HG03354 (cell line): ENCODE measurements at regions not wholly inside any gene's neighbourhood (a gene's known extent, or its start where the extent isn't known, plus 50 kb on each side); places are given as distances from the start of the nearest gene placed in this dataset.
"Not testable (repeated sequence)": the region's sequence is repeated elsewhere in the genome, so short reads cannot be mapped to it uniquely, and the experiment has no call there.

ENCODE experiments used
- ATAC-seq: cut with Tn5 transposase; IDR thresholded peaks from one replicate; pipeline ENCODE4 v1.9.1; 2021; ENCODE audit warnings: mild to moderate bottlenecking; ENCODE audit not compliant: unreplicated experiment, poor library complexity, severe bottlenecking

DNA sequence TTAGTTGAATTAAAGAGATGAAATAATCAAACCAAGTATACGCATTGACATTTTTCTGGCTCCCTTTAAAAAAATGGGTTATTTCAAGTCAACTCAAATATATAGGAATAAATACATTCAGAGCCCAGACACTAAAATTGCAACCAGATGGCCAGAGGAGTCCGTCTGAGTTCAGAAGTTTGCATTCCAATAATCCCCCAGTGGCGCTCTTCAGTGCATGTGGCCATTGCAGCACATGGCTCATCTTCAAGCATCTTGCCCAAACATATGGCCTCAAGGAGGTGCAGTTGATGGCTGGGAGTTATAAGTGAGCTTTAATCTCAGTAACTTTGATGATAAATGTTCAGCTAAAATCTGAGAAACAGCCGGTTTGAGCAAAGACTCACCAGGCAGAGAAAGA is 295.8 kb upstream of the LRRN1 start:
- no peak for ATAC-seq

DNA sequence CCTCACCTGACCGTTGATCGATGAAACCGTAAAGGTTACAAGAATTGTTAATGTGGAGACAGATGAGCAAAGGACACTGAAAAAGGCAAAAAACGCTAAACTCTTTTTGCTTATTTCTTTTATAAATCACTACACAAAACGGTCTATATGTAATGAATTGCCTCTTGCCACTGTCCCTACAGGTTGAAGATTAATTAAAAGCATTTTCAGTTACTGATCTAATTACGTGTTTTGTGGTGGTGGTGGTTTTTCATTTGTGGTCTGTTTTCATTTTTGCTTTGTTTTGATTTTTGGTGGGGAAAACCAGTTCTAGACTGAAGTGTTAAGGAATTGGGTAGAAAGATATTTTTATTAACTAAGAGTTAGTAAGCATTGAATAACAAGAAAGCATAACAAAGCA is 299.2 kb upstream of the LRRN1 start:
- ATAC-seq = no peak

DNA sequence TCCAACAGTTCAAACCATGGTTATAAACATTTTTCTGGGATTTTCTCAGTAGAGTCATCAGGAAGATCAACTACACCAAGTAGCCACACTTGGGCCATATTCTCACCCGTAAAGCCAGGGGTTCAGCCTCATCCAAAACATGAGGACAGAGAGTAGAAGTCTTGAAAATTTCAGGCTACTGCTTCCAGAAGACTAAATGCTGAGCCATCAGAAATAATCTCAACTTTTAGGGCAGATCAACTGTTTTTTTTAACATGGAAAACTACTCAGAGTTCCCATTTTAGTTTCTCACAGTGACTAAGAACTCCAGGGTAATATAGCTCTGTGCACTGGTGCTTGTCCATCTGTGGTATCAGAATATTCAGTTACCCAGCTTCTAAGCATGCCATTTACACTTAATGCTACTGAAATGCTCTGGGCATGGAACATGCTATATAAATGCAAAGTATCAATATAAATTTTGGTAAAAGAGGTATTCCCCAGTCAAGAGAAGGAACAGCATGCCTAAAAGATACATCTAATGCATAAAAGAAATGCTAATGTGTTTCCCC is 300.1 kb upstream of the LRRN1 start:
- ATAC-seq = no peak

DNA sequence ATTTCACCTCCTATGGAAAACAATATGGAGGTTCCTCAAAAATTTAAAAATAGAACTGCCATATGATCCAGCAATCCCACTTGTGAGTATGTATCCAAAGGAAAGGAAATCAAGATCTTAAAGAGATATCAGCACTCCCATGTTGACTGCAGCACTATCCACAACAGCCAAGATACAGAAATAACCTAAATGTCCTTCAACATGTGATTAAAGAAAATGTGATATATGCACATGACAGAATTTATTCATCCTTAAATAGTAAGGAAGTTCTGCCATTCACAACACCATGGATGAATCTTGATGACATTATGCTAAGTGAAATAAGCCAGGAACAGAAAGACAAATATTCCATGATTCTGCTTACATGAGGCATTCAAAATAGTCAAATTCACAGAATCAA is 303.6 kb upstream of the LRRN1 start:
- ATAC-seq = no peak

DNA sequence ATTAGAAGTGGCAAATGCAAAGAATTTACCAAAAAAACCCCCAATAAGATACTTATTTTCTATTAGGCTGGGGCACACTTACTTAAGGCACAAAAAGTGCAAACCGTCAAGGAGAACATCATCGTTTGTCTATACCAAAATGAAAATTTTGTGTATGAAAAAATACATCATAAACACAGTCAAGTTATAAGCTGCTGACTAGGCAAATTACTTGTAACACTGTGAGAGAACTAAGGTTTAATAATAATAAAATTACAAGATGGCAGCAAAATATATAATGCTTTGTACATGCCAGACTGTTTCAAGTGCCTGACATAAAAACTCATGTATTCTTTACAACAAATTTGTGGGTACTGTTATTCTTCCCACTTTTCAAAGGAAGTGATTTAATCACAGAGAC is 297.2 kb upstream of the CRBN start:
- ATAC-seq = no peak

DNA sequence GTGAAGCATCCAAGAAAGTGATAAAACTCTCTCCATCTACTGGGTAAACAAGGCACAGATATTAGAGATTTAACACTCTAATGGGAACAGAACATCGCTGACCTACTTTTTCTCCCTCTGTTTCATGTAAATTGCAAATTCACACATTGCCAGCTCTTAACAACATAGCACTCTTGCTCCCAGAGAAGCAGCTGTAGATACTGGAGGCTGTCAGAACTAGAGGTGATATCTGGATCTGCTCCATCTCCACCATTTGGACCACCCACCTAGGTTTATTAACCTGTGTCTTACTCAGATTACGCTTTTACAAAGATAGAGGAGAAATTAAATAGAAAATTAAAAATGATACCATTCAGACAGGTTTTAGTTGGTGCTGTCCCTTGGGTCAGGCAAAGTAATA is 289.1 kb upstream of the CRBN start:
- ATAC-seq = no peak

DNA sequence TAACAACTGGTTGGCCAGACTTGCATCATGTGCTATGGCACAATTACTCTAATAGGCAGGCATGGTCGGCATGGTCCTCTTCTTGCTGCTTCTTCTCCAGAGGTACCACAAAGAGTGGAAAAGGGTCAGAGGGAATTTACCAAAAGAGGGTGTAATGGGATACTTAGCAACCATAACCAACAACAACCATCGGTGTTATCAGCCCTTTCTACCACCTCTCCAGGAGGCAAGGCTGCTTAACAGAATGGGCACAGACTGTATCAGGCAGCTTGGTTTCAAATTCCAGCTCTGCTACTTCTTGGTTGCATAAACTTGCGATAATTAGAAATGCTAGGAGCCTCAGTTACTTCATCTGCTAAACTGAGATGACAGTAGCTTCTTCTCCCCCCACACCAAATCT is 284.6 kb upstream of the CRBN start:
- ATAC-seq = no peak

DNA sequence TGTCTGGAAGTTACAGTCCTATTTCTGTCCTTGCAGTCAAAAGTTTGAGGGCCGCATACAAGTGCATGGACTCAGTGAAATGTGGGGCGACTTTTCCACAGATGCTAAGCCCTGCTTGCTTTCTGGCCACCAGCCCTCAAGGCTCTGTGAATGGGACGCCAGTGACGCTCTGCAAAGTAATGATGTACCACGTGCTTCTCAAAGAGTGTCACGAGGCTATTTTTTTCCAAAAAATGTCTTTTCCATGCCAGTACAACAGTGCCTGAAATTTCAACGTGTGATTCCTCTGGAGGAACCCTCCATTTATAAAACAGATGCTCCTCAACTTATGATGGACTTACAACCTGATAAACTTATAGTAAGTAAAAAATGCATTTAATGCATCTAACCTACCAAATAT is 281.8 kb upstream of the CRBN start:
- ATAC-seq = no peak

DNA sequence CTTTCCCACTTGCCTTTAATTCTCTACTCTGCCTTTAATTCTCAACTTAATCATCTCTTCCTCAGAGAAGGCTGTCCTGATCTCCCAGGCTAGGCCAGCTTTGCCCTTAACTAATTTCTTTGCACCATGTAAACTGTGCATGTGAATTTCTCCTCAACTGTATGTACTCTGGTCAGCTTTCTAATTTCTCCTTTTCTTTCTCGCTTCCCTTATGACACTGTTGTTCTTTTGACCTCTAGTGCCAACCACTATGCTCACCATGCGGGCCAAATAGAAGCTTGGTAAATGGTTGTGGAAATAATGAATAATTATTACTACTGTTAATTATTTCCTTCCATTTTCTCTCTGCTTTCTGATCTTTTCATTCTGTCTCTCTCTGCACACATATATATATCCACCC is 269.0 kb upstream of the CRBN start:
- ATAC-seq = no peak

DNA sequence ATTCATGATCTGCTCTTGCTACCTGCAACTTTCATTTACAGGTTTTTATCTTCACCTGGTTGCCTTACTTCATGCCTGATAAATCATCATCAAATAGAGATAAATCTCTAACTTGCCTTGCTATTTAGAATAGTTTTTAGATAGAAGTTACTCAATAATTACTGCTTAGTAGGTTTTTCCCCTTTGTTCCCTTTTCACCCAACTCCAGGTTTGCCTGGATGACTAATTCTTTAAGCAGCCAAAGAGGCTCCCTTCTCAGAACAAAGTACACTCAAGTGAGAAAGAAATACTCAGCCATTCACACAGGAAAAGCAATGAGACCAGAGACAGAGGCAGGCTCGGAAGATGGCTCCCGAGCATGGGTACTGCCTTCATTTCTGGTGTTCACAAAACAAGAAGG is 268.1 kb upstream of the CRBN start:
- no peak for ATAC-seq

DNA sequence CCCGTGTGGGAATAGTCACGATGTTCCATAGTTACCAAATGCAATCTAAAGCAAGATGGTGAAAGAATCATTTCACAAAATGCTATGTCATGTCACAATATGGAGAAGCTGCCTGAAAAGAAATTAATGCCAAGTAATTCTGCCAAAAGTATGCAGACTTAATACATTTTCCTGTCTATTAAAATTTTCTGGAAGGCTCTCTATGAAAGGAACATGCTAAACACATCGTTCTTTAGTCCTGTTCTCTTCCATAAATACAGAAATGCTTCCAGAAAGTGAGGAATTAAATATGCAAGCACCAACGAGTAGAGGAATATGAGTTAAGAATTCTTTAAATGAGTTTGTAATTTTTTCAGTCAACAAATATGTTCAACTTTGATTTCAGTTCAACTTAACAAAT is 266.8 kb upstream of the CRBN start:
- ATAC-seq = no peak

DNA sequence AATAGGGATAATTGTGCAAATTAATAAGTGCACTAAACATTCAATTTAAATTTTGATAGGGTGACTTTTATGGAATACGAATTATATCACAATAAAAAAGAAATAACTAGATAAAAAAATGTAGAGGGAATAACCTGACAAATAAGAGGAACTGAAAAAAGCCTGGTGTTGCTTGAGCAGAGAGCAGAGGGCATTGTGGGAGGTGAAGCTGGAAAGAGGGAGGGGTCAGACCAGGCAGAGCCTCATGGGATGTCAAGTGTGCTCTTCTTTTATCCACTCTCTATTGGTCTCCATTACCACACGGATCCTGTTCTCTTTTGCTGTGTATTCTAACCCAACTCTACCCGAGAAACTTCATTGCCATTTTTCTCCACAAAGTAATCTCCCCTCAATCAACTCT is 264.0 kb upstream of the CRBN start:
- no peak for ATAC-seq

DNA sequence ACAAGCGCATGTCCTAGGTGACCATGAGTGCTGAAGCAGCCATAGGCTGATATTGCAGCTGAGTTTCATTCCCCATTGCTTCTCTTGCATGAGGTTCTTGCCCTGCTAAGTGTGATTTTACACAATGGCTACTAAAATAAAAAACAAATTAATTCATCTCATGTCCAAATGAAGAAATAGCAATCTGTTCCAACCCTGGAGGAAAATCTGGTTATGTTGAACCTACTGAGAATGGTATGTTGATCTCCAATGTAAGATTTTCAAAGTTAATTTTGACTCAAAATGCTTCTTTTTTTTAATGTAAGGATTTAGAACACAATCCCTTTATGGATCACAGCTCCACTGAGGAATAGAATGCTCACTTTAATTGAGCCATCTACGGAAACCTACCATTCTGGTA is 254.2 kb upstream of the CRBN start:
- ATAC-seq = no peak

DNA sequence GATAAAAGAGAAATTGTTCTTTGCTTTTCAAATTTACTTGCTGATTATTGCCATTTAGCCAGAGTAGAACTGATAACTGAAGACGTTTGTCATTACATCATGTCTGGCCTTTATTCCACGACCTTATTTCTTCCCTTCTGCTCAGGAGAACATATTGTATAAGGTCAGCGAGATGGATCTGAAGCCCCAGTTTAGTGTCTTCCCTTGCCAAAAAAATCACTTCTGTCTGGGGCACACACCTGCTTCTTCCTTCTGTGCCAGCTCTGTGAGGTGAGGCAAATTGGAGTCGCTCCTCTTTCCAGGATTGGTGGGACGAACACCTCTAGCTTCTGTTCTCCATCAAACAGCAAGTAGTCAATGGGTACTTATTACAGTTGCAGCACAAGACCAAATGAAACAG is 250.3 kb upstream of the CRBN start:
- no peak for ATAC-seq

DNA sequence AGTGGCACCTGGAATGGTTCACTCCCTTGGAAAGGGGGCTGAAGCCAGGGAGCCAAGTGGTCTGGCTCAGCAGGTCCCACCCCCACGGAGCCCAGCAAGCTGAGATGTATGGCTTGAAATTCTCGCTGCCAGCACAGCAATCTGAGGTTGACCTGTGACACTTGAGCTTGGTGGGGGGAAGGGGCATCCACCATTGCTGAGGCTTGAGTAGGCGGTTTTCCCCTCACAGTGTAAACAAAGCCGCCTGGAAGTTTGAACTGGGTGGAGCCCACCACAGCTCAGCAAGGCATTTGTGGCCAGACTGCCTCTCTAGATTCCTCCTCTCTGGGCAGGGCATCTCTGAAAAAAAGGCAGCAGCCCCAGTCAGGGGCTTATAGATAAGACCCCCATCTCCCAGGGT is 228.2 kb upstream of the CRBN start:
- ATAC-seq = not testable (repeated sequence)

DNA sequence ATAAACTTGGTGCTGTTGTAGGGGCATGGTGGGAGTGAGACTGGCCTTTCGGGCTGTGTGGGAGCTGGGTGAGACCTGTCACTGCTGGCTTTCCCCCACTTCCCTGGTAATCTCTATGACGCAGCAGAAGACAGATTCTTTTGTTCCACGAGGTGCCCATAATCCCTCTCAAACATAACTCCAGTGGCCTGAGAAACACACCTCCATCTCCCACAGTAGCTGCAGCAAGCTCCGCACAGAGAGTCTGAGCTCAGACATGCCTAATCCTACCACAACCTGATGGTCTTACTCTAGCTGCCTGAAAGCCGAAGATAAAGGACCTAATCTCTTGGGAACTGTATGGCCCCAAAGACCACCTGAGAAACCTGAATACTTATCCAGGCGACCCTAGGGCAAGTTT is 225.6 kb upstream of the CRBN start:
- ATAC-seq = no peak

DNA sequence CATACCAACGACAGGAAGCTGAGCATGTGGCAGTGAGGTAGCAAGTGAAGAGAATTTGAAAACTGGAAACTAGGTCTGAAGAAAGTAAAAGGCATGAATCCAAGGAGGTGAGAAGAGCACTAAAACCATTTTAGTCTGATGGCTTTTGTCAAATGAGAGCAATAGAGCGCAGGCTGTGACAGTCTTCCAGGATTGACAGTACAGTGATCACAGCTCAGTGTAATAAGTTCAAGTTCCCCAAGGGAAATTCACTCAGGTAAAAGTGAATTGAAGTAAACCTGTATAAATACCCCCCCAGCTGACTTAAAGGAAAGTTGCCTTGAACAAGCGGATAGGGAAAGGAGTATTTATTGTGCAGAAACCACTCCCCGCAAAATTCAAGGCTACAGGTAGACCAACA is 224.2 kb upstream of the CRBN start:
- no peak for ATAC-seq

DNA sequence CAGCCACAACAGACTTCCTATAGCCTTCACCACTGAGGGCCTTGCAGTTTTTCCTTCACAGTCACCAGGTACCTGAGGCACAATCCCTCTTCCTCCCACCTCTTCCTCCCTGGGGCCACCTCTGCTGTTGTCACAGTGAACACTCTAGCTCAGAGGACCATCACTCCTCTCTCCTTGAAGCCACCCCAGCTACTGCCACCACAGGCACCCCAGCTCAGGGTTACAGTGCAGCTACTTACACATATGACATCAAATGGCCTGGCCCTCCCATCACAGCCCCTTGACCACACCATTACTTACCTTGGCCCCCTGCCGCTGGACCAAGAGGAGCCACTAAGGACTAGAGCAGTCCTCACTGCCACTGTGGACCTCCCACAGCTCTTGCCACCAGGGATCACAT is 213.5 kb upstream of the CRBN start:
- ATAC-seq = no peak

DNA sequence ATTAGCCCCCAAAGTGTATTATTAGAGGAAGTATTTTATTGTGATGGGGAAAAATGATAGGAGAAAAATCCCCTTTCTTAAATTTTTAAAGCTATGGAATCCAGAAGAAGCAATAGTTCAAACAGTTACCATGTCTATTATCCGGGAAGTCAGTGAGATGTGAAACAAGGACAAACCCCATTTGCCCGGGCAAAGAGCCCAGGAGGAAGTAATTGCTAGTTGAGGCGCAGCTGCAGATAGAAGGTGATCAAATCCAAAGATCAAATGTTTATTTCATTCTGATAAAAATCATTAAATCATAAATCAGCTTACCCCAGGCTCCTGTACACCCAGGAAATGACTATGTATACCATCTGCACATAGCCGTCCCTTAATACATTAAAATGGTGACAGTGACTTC is 204.0 kb upstream of the CRBN start:
- no peak for ATAC-seq

DNA sequence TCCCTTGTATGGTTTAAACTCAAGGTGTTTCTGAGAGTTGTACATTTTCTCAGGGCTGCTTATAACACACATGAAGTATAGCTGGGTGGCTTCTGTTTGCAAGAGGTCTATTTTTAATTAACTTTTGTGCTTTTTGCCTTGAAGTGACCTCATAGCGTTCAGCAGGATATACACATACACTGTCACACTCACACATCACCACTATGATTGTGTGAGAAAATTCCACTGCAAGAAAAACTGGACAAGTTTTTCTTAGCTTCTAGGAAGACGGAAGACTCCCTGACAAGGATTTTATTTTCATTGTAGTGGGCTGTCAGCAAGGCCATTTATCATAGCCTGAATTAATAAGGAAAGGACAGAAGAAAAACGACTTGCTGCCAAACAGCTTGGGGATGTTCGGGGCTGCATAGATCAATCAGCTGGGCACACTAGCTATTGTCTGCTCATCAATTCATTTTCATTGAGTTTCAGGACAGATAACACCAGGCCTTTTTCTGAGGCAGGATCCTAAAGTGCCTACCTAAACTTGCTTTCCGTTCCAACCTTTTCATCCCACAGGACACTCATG is 192.8 kb upstream of the CRBN start:
- no peak for ATAC-seq

DNA sequence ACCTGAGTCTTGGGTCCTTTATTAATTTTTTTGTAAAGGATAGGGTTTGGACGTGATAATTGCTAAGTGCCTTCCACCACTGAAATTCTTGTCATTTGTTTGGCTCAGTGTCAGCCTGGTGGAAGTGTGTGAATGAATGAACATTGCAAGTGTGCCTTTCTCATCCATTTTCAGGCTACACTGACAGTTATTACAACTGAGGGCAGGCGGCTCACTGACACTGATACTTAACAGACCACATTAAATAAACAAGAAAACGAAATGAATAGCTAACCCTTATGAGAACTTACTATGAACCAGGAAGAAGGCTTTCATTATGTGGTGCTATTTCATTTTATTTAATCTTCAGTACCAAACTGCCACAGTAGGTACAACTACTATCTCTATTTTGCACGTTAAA is 188.8 kb upstream of the CRBN start:
- no peak for ATAC-seq

DNA sequence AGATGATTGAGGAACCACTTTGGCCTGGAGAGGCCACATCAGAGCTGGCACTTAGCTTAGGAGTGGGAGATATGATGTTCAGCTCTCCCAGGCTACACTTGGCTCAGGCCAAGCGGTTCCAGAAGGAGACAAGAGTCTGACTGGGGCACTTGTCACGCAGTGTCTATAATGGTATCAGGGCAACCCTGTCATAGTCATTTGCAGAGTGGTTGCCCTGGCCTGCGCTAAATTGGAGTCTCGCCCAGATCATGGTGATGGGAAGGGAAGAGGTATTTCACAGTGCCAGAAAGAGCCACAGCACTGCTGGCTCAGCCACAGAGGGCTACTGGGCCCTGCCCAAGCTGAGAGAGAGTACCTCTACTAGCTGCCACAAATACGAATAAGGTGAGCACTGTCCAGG is 186.9 kb upstream of the CRBN start:
- ATAC-seq = no peak
